ENCODE measurements at regions not wholly inside any gene's neighbourhood (a gene's known extent, or its start where the extent isn't known, plus 50 kb on each side); places are given as distances from the start of the nearest gene placed in this dataset.

DNA sequence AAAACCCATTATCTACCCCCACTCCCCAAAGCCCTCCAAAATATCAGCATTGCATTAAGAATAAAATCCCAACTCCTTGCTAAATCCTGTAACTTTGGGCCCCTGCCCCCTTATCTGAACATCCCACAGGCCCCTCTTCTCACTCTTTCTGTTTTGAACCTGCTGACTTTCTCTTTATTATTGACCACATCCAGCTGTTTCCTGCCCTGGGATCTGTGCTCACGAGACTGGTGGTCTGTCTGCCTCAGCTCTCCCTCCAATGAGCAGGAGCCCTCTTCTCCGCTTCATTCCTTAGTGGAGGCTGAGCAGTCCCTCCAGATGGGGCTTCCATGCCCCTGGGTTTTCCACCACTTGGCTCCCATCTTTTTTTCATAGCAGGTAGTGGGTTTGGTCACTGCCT is 116.9 kb downstream of the ACKR3 start:
- DNase-seq (ENCODE audit: low spot score) (no peak), FAIRE-seq (no peak), ATAC-seq (no peak)
- TF ChIP-seq THAP9 (CRISPR knock-in tag; IDR thresholded peaks at IDR 0.05; ENCODE audit: borderline replicate concordance) (no peak), RBM39 (IDR thresholded peaks at IDR 0.05; ENCODE audit: low read depth, low read length, poor library complexity, severe bottlenecking) (no peak), TBX3 (IDR thresholded peaks at IDR 0.05; ENCODE audit: borderline replicate concordance) (no peak), ARNTL (CRISPR knock-in tag; IDR thresholded peaks at IDR 0.05) (no peak), FIP1L1 (IDR thresholded peaks at IDR 0.05; ENCODE audit: borderline replicate concordance, insufficient read depth, low read depth, low read length) (no peak), GTF2F1 (IDR thresholded peaks at IDR 0.05; ENCODE audit: low read length) (no peak)
- TF ChIP-seq, protein P1, sequence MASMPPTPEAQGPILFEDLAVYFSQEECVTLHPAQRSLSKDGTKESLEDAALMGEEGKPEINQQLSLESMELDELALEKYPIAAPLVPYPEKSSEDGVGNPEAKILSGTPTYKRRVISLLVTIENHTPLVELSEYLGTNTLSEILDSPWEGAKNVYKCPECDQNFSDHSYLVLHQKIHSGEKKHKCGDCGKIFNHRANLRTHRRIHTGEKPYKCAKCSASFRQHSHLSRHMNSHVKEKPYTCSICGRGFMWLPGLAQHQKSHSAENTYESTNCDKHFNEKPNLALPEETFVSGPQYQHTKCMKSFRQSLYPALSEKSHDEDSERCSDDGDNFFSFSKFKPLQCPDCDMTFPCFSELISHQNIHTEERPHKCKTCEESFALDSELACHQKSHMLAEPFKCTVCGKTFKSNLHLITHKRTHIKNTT (CRISPR knock-in tag; IDR thresholded peaks at IDR 0.05), result no peak
- TF ChIP-seq, protein P2, sequence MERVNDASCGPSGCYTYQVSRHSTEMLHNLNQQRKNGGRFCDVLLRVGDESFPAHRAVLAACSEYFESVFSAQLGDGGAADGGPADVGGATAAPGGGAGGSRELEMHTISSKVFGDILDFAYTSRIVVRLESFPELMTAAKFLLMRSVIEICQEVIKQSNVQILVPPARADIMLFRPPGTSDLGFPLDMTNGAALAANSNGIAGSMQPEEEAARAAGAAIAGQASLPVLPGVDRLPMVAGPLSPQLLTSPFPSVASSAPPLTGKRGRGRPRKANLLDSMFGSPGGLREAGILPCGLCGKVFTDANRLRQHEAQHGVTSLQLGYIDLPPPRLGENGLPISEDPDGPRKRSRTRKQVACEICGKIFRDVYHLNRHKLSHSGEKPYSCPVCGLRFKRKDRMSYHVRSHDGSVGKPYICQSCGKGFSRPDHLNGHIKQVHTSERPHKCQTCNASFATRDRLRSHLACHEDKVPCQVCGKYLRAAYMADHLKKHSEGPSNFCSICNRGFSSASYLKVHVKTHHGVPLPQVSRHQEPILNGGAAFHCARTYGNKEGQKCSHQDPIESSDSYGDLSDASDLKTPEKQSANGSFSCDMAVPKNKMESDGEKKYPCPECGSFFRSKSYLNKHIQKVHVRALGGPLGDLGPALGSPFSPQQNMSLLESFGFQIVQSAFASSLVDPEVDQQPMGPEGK (CRISPR knock-in tag; IDR thresholded peaks at IDR 0.05), result no peak
- Histone ChIP-seq H3K27ac (ENCODE audit: extremely low read length, insufficient read depth, low read length) (no peak overlapping the region), H2AFZ (ENCODE audit: low read length) (no peak overlapping the region), H3K4me1 (ENCODE audit: insufficient read depth, low read length) (no peaks in the 10 kb centered on the region), H3K27me3 (ENCODE audit: control insufficient read depth in 1 of 2, insufficient read depth in 2 of 2, low read length in 2 of 2) (peaks cover 0 to 10% of the 10 kb centered on the region in 2 experiments; a peak in 2 of 5 replicates), H3K4me3 (replicated peaks in 1 of 3; ENCODE audit: insufficient read depth in 1 of 3, low read depth in 2 of 3, low read length in 3 of 3) (no peak overlapping the region), H3K4me2 (ENCODE audit: low read depth, low read length) (no peak overlapping the region), H4K20me1 (ENCODE audit: insufficient read depth, low read length) (no peaks in the 10 kb centered on the region), H3K9me3 (ENCODE audit: low read length) (no peaks in the 10 kb centered on the region), H3K9ac (ENCODE audit: insufficient read depth, low read depth, low read length) (no peak overlapping the region), H3K79me2 (ENCODE audit: insufficient read depth, low read length) (no peaks in the 10 kb centered on the region), H3K36me3 (replicated peaks in 1 of 2; ENCODE audit: control insufficient read depth in 1 of 2, insufficient read depth in 2 of 2, low read length in 2 of 2) (no peaks in the 10 kb centered on the region)
- ChIA-PET CTCF (ENCODE audit: low intra/inter-chr PET ratio, low total read pairs) (no interaction called here), POLR2A (no interaction called here)
- intact Hi-C loops (cut with micrococcal nuclease; ENCODE audit: unreplicated experiment), result no loop called here
- in situ Hi-C loops (cut with HindIII; ENCODE audit: extremely low pct_ligation_motif_present, low pct_unique_long_range_greater_than_20kb), result no loop called here
- no TSS peak for BruUV-seq (replicated peaks)
- WGBS (ENCODE audit: low lambda C conversion rate), result 13% methylated on average over 2 of the region's 2 CpGs

Data from HepG2 (cell line).